Muscle layer of duodenum (tissue), 2 donors: ENCODE measurements at regions not wholly inside any gene's neighbourhood (a gene's known extent, or its start where the extent isn't known, plus 50 kb on each side); places are given as distances from the start of the nearest gene placed in this dataset.

Experiments
- H3K27ac ChIP-seq: one replicate; pipeline ENCODE4 v1.7.0; 2013; ENCODE audit warnings: mild to moderate bottlenecking, low read length
- H3K27me3 ChIP-seq: one replicate; pipeline ENCODE4 v1.7.0; 2013; ENCODE audit warnings: low read depth, mild to moderate bottlenecking, control low read depth, low read length
- H3K36me3 ChIP-seq, 2 donors: one replicate each; pipeline ENCODE4 v1.7.0; 2013; ENCODE audit warnings: low read length in 2 of 2, control low read depth in 1 of 2, mild to moderate bottlenecking in 1 of 2; ENCODE audit not compliant: insufficient read depth in 2 of 2, control insufficient read depth in 1 of 2
- H3K4me1 ChIP-seq, 2 donors: one replicate each; pipeline ENCODE4 v1.7.0; 2013; ENCODE audit warnings: low read length in 2 of 2, mild to moderate bottlenecking in 2 of 2, control low read depth in 1 of 2, moderate library complexity in 1 of 2; ENCODE audit not compliant: insufficient read depth in 2 of 2, control insufficient read depth in 1 of 2
- H3K4me3 ChIP-seq, 2 donors: one replicate each; pipeline ENCODE4 v1.7.0; 2013; ENCODE audit warnings: low read length in 2 of 2, low read depth in 1 of 2, mild to moderate bottlenecking in 1 of 2
- H3K9me3 ChIP-seq, 2 donors: one replicate each; pipeline ENCODE4 v1.7.0; 2013; ENCODE audit warnings: low read length in 2 of 2, control low read depth in 1 of 2, mild to moderate bottlenecking in 1 of 2; ENCODE audit not compliant: control insufficient read depth in 1 of 2
- donor health status: healthy.

DNA sequence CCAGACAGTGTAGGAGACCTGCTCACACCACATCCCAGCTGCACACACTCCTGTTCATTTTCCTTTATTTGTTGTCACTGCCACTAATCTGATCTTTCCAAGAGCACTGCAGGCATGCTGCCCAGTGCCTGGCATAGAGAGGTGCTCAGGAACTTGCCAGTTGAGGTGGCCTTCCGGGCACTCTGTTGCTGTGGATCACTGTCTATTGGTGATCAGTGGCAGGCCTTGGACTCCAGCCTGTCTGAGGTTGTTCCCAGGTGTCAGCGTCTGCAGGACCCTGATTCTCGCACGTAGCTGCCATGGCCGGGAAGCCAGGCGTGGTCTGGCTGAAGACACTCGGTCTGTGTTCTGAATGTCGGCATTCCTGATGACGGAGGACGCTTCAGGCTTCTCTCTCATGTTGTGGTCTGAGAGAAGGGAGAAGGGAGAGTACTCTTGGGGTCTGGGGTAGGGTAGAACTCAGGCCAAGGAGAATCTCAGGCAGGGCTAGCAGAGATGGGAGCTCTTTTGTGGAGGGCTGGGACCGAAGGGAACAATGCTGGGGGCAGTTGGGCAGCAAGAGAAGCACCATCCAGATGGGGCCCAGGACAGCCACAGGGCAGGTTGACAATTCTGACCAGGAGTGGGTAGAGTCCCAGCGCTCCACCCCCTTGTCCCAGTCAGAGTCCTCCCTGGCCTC lies 240.9 kb downstream of the MYCN start:
- H3K27ac ChIP-seq: no peak overlapping the region
- no peaks in the 10 kb centered on the region for H3K9me3 ChIP-seq
- H3K36me3 ChIP-seq: no peaks in the 10 kb centered on the region
- H3K4me3 ChIP-seq: no peak overlapping the region
- no peaks in the 10 kb centered on the region for H3K27me3 ChIP-seq
- no peaks in the 10 kb centered on the region for H3K4me1 ChIP-seq

- Histone ChIP-seq H3K9me3 (no peaks in the 10 kb centered on the region), H3K4me1 (no peaks in the 10 kb centered on the region), H3K27me3 (no peaks in the 10 kb centered on the region), H3K27ac (no peak overlapping the region), H3K4me3 (no peak overlapping the region), H3K36me3 (no peaks in the 10 kb centered on the region)
These were observed 240.3 kb downstream of the MYCN start for GRCh38 chr2:16180631-16181030.

GRCh38 chr2:16179701-16180416 lies 239.5 kb downstream of the MYCN start:
- no peak overlapping the region for H3K27ac ChIP-seq
- H3K36me3 ChIP-seq: no peaks in the 10 kb centered on the region
- no peak overlapping the region for H3K4me3 ChIP-seq
- no peaks in the 10 kb centered on the region for H3K27me3 ChIP-seq
- H3K4me1 ChIP-seq: no peaks in the 10 kb centered on the region
- no peaks in the 10 kb centered on the region for H3K9me3 ChIP-seq

DNA sequence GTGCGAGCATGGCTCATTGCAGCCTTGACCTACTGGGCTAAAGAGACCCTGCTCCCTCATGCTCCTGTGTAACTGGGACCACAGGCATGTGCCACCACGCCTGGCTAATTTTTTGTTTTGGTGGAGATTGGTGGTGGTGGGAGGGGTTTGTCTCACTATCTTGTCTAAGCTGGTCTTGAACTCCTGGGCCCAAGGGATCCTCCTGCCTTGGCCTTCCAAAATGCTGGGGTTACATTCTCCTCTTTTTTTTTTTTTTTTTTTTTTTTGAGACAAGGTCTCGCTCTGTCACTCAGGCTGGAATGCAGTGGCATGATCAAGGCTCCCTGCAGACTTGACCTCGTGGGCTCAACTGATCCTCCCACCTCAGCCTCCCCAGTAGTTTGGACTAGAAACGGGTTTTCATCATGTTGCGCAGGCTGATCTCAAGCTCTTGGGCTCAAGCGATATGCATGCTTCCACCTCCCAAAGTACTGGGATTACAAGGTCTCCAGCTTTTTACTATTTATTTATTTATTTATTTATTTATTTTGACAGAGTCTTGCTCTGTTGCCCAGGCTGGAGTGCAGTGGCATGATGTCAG lies 238.3 kb downstream of the MYCN start:
- H3K27me3 ChIP-seq: no peaks in the 10 kb centered on the region
- H3K4me1 ChIP-seq: no peaks in the 10 kb centered on the region
- no peaks in the 10 kb centered on the region for H3K9me3 ChIP-seq
- no peak overlapping the region for H3K4me3 ChIP-seq
- no peaks in the 10 kb centered on the region for H3K36me3 ChIP-seq
- no peak overlapping the region for H3K27ac ChIP-seq

DNA sequence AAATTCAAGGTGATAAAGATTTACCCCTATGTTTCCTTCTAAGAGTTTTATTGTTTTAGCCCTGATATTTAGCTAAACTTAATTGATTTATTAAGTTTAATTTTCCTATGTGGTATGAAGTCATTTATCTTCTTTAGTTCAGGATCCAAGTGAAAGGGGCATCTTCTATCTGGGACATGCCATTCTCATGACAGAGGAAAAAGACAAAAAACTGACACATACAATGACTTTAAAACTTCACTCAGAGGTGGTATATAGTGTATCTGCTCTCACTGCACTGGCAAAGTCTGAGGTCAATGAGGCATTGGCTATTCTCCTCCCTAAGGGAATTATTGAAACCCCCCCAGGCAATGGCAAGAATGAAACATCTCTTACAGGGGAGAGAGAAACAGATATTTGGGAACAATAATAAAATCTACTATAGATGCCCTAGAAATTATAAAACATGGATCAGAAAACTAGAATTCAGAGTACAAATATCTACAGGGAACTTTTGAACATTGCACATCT lies 237.4 kb downstream of the MYCN start:
- no peaks in the 10 kb centered on the region for H3K4me1 ChIP-seq
- no peaks in the 10 kb centered on the region for H3K9me3 ChIP-seq
- no peak overlapping the region for H3K4me3 ChIP-seq
- H3K27me3 ChIP-seq: no peaks in the 10 kb centered on the region
- no peak overlapping the region for H3K27ac ChIP-seq
- no peaks in the 10 kb centered on the region for H3K36me3 ChIP-seq

DNA sequence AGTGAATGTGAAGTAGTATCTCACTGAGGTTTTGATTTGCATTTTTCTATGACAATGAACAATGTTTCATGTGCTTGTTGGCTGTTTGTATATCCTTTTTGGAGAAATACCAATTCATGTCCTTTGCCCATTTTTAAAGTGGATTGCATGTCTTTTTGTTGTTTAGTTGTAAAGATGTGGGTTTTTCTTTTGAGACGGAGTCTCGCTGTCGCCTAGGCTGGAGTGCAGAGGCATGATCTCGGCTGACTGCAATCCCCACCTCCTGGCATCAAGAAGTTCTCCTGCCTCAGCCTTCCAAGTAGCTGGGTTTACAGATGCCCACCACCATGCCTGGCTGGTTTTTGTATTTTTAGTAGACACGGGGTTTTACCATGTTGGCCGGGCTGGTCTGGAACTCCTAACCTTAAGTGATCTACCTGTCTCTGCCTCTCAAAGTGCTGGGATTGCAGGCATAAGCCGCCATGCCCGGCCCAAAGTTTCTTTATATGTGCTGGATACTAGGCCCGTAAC lies 236.7 kb downstream of the MYCN start:
- H3K4me1 ChIP-seq: no peaks in the 10 kb centered on the region
- H3K4me3 ChIP-seq: no peak overlapping the region
- no peaks in the 10 kb centered on the region for H3K9me3 ChIP-seq
- no peak overlapping the region for H3K27ac ChIP-seq
- no peaks in the 10 kb centered on the region for H3K27me3 ChIP-seq
- H3K36me3 ChIP-seq: no peaks in the 10 kb centered on the region

DNA sequence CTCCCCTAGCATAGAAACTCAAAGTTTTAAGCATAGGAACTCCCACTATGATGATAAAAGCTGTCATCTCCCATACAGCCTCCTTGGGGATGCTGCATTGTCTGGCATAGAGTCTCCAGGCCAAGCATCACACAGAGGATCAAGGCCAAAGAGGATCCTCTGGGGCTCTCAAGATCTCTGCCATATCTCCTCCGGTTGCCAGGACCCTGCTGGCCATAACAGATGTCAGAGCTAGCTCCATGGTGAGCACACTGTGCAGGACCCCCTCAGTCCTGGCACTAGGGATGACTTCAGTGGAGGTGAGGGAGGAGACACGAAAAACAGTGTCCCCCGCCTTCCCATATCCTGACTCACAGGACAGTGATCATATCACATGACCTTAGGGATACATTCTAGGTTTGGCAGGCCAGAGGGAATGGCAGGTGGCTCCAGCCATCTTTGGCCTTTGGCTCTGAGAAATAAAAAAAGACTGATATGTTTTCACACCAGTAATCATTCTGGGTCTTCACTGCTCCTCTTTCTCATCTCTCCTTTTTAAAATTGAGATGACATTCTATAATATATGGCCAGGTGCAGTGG lies 235.0 kb downstream of the MYCN start:
- Histone ChIP-seq H3K4me3 (no peak overlapping the region), H3K9me3 (no peaks in the 10 kb centered on the region), H3K27me3 (no peaks in the 10 kb centered on the region), H3K27ac (no peak overlapping the region), H3K4me1 (no peaks in the 10 kb centered on the region), H3K36me3 (no peaks in the 10 kb centered on the region)

GRCh38 chr2:16174693-16175045 lies 234.3 kb downstream of the MYCN start:
- Histone ChIP-seq H3K36me3 (no peaks in the 10 kb centered on the region), H3K4me3 (no peak overlapping the region), H3K27me3 (no peaks in the 10 kb centered on the region), H3K27ac (no peak overlapping the region), H3K4me1 (no peaks in the 10 kb centered on the region), H3K9me3 (no peaks in the 10 kb centered on the region)

DNA sequence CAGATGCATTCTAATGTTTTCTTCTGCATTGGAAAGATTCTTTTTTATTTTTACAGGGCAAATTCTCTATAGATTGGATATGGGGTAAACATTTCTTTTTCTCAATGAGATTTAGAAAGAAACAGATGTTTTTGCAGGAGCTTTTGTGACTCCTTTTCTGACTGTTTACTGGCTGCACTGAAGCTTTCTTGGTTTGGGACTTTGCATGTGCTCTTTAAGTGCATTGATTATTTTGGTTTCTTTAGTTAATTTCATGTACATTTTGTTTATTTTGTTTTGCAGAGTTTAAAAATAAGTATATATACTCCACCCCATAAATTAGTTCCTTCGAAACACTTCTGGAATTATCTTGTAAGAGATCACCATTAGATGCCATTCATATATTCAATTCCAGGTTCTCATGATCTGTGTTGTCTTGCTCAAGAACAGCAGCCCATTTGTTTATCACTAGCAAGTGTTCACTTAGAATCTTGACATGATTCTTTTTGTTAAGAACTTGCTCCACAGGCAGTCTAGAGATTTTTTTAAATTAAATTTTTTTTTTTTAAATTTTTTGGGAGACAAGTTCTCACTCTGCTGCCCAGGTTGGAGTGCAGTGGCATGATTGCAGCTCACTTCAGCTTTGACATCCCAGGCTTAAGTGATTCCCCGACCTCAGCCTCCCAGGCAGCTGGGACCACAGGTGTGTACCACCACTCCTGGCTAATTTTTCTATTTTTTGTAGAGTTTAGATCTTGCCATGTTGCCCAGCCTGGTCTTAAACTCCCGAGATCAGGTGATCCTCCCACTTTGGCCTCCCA lies 233.7 kb downstream of the MYCN start:
- Histone ChIP-seq H3K4me1 (no peaks in the 10 kb centered on the region), H3K27me3 (no peaks in the 10 kb centered on the region), H3K4me3 (no peak overlapping the region), H3K27ac (no peak overlapping the region), H3K9me3 (no peaks in the 10 kb centered on the region), H3K36me3 (no peaks in the 10 kb centered on the region)

- Histone ChIP-seq H3K36me3 (no peaks in the 10 kb centered on the region), H3K27ac (no peak overlapping the region), H3K27me3 (no peaks in the 10 kb centered on the region)
These were observed 232.2 kb downstream of the MYCN start for GRCh38 chr2:16172324-16173175.

More at GRCh38 chr2:16172324-16173175, 232.2 kb downstream of the MYCN start:
- Histone ChIP-seq H3K4me1 (no peaks in the 10 kb centered on the region), H3K9me3 (no peaks in the 10 kb centered on the region), H3K4me3 (no peak overlapping the region)
